ENCODE measurements at regions not wholly inside any gene's neighbourhood (a gene's known extent, or its start where the extent isn't known, plus 50 kb on each side); places are given as distances from the start of the nearest gene placed in this dataset.

DNA sequence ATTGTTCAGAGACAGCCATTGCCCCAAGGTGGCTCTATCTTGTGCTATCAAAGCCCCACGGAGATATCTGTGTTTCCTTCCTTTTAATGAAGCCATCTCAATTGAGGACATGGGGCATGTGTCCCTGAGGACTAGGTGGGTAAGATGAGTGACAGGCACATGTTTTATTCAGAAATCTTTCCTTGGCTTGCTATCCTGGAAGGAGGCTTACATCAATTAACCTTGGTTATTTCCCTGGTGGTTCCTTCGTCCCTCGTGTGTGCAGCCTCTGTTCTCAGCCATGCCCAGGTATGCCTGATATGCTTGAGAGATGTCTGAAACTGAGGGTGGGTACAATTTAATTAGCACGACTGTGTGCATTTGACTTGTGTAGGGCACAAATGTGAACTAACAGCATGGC is 102.2 kb upstream of the TUT7 start:
- TF ChIP-seq, protein P1, sequence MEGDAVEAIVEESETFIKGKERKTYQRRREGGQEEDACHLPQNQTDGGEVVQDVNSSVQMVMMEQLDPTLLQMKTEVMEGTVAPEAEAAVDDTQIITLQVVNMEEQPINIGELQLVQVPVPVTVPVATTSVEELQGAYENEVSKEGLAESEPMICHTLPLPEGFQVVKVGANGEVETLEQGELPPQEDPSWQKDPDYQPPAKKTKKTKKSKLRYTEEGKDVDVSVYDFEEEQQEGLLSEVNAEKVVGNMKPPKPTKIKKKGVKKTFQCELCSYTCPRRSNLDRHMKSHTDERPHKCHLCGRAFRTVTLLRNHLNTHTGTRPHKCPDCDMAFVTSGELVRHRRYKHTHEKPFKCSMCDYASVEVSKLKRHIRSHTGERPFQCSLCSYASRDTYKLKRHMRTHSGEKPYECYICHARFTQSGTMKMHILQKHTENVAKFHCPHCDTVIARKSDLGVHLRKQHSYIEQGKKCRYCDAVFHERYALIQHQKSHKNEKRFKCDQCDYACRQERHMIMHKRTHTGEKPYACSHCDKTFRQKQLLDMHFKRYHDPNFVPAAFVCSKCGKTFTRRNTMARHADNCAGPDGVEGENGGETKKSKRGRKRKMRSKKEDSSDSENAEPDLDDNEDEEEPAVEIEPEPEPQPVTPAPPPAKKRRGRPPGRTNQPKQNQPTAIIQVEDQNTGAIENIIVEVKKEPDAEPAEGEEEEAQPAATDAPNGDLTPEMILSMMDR (IDR thresholded peaks at IDR 0.05), result no peak
- DNase-seq, result no peak
- ATAC-seq, result no peak
- H3K4me3 ChIP-seq, result no peak overlapping the region
- H3K4me1 ChIP-seq, result no peaks in the 10 kb centered on the region
- H3K27me3 ChIP-seq, result no peaks in the 10 kb centered on the region
- no peaks in the 10 kb centered on the region for H3K36me3 ChIP-seq
- H3K9me3 ChIP-seq, result no peaks in the 10 kb centered on the region
- no peak overlapping the region for H3K27ac ChIP-seq
- intact Hi-C loops (cut with DNase I), result no loop called here

DNA sequence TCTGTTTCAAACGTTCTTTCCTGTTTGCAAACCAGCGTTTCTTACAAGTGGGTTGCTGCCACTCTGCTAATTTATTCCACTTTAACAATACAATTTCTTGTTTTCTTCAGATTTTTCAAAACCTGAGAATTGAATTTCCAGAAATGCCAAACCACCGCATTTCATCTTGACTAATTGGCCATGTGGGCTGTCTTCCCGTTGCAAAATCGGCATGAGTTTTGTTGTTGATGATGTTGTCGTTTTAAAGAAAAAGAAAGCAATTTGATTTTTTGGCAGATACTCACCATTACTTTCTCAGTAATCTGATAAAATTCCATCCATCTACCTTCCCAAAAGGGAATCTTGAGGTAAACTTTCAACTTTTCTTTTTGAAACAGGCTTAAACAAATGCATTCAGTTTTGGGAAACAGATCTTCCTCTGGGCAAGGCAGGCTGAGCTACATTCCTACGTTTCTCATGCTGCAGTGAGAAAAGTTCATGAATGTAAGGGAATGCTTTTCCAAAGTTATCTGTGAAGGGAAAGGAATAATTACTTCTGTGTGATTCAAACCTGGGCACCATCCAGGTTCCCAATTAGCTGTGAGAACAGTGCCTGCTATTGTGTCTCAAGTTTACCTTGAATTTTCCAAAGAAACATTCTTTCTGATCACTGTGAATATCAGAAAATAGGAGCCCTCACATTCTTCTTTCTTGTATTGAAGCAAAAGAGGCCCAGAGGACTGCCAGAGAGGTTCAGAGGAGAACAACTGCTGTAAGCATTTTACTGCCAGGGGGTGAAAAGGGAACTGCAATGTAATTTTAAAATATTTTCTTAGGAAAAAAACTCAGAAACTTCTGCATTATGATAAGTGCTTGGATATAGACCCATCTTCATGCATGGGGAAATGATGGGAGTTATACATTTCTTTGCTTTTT is 100.7 kb upstream of the TUT7 start:
- no peak for DNase-seq
- TF ChIP-seq, protein P1 (IDR thresholded peaks at IDR 0.05), result no peak
- no peak overlapping the region for H3K4me3 ChIP-seq

GRCh38 chr9:86452201-86452828 is 98.1 kb upstream of the TUT7 start:
- Histone ChIP-seq H3K27ac (no peak overlapping the region), H3K4me1 (no peaks in the 10 kb centered on the region), H3K27me3 (no peaks in the 10 kb centered on the region), H3K4me3 (no peak overlapping the region), H3K9me3 (no peaks in the 10 kb centered on the region), H3K36me3 (no peaks in the 10 kb centered on the region)
- TF ChIP-seq, protein P1 (IDR thresholded peaks at IDR 0.05), result no peak
- intact Hi-C loops (cut with DNase I), result no loop called here
- DNase-seq, result no peak
- ATAC-seq, result no peak

More for the DNA sequence above, 100.7 kb upstream of the TUT7 start:
- Histone ChIP-seq H3K27me3 (no peaks in the 10 kb centered on the region), H3K9me3 (no peaks in the 10 kb centered on the region), H3K36me3 (no peaks in the 10 kb centered on the region), H3K27ac (no peak overlapping the region), H3K4me1 (no peaks in the 10 kb centered on the region)
- ATAC-seq, result no peak
- intact Hi-C loops (cut with DNase I), result no loop called here

GRCh38 chr9:86449246-86449645 is 95.0 kb upstream of the TUT7 start:
- intact Hi-C loops (cut with DNase I), result no loop called here
- H3K4me1 ChIP-seq, result no peaks in the 10 kb centered on the region
- TF ChIP-seq, protein P1 (IDR thresholded peaks at IDR 0.05), result no peak
- no peak overlapping the region for H3K27ac ChIP-seq
- no peaks in the 10 kb centered on the region for H3K9me3 ChIP-seq
- ATAC-seq, result no peak
- DNase-seq, result no peak
- H3K4me3 ChIP-seq, result no peak overlapping the region
- no peaks in the 10 kb centered on the region for H3K27me3 ChIP-seq
- no peaks in the 10 kb centered on the region for H3K36me3 ChIP-seq

DNA sequence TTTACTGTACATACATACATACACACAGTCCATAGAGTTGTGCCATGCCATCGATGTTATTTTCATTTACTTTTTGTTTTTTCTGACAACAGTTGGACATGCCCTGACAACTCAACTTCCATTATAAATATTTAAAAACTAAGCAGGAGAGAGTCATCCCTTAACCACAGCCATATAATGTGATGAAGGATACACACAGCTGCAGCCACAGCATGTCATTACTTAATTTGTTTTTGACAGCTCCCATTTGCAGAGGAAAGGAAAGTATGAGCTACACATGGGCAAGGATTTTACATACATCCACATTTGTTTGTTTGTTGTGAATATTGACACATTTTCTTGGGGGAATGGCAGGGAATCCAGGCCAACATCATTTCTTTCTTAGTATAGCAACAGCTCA is 91.5 kb upstream of the TUT7 start:
- Histone ChIP-seq H3K9me3 (no peaks in the 10 kb centered on the region), H3K4me3 (no peak overlapping the region), H3K27ac (no peak overlapping the region), H3K36me3 (no peaks in the 10 kb centered on the region), H3K4me1 (no peaks in the 10 kb centered on the region), H3K27me3 (no peaks in the 10 kb centered on the region)
- TF ChIP-seq, protein P1 (IDR thresholded peaks at IDR 0.05), result no peak
- ATAC-seq, result no peak
- intact Hi-C loops (cut with DNase I), result no loop called here
- DNase-seq, result no peak

Data from upper lobe of right lung (tissue), 1 donor.